SU-DHL-6 (cell line): ENCODE measurements at regions not wholly inside any gene's neighbourhood (a gene's known extent, or its start where the extent isn't known, plus 50 kb on each side); places are given as distances from the start of the nearest gene placed in this dataset.

Experiments used
- CTCF ChIP-seq: fragments of 200-600 bp; sonication (generic); IDR thresholded peaks from one replicate; pipeline ENCODE4 v1.5.1; 2017; ENCODE audit warnings: antibody characterized with exemption, mild to moderate bottlenecking, low read length, moderate library complexity; ENCODE audit not compliant: insufficient read depth, poor library complexity, severe bottlenecking
- EZH2phosphoT487 ChIP-seq: fragments of 200-600 bp; sonication (generic), shearing (Covaris generic); conservative IDR thresholded peaks from 2 replicates; pipeline ENCODE4 v1.6.1; 2018; ENCODE audit warnings: mild to moderate bottlenecking, antibody characterized with exemption, low read length, moderate library complexity, mixed read lengths

DNA sequence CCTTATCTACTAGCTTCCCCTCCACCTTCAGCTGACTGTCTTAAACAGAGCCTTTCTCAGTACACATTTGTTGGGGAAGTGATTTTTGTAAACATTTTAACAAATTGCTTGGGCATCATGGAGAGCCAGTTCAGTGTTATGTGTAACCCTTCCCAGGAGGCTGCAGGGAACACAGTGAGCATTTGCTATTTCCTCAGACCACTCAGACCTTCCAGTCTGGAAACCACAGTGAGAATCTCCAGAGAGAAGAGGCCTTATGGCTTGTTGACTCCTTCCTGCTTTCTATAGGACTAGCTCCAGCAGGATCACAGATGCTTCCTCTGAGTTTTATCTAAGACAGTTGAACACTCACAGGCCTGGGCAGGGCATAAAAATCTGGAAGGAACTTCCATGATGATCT, 409.8 kb upstream of the NPVF start:
- no peak for TF ChIP-seq CTCF
- TF ChIP-seq EZH2phosphoT487, result no peak
